Adrenal gland (tissue), 5 donors: ENCODE measurements at regions not wholly inside any gene's neighbourhood (a gene's known extent, or its start where the extent isn't known, plus 50 kb on each side); places are given as distances from the start of the nearest gene placed in this dataset.

Experiments
- POLR2A ChIP-seq, 2 donors: fragments of 450-650 bp; IDR thresholded peaks; one replicate each; pipeline ENCODE4 v1.6.1; 2017; ENCODE audit warnings: antibody characterized with exemption in 2 of 2, mild to moderate bottlenecking in 2 of 2, moderate library complexity in 1 of 2
- TF ChIP-seq, protein P1 (sequence below), 6 experiments: fragments of 450-650 bp in 4 of 6; fragments of 200-600 bp in 2 of 6; sonication (generic) in 1 of 6; IDR thresholded peaks; 1 replicate in 5 of 6; 2 replicates in 1 of 6; pipeline versions ENCODE4 v1.5.1 to v1.8.0; 2016 to 2021; ENCODE audit warnings: antibody characterized with exemption in 6 of 6, mild to moderate bottlenecking in 2 of 6, moderate library complexity in 1 of 6
- donor health status: DM: no; HTN: no; CAD: no.

DNA sequence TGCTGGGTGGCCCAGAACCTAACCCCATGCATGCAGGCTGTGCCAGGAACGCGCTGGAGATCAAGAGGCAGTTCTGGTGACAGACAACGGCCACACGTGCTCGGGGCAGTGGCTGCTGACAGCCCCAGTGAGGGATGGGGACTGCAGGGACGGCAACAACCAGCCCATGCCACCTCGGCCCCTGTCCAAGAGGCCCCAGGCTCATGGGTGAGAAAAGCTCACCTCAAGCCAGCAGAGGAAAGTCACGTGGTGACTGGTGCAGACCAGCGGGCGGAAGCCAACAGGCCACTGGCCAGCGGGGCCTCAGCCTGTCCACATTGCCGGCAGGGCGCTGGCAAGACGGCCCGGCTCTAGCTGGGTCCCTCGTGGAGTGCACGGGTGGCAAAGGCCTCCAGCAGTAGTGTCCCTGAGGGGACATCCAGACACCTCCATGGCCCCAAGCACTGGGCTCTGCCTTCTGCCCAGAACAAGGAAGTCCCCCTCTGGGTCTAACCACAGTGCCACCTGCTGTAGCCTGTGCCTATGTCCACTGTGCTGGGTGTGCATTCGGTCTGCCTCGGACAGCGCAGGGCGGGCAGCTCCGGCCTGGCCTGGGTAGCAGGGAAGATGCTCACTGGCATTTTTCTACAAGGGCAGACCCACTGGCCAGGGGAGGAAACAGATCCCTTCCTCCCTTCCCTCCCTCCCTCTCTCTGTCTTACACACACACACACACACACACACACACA lies 134.1 kb downstream of the NCOR2 start:
- TF ChIP-seq, protein P1, sequence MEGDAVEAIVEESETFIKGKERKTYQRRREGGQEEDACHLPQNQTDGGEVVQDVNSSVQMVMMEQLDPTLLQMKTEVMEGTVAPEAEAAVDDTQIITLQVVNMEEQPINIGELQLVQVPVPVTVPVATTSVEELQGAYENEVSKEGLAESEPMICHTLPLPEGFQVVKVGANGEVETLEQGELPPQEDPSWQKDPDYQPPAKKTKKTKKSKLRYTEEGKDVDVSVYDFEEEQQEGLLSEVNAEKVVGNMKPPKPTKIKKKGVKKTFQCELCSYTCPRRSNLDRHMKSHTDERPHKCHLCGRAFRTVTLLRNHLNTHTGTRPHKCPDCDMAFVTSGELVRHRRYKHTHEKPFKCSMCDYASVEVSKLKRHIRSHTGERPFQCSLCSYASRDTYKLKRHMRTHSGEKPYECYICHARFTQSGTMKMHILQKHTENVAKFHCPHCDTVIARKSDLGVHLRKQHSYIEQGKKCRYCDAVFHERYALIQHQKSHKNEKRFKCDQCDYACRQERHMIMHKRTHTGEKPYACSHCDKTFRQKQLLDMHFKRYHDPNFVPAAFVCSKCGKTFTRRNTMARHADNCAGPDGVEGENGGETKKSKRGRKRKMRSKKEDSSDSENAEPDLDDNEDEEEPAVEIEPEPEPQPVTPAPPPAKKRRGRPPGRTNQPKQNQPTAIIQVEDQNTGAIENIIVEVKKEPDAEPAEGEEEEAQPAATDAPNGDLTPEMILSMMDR (IDR thresholded peaks at IDR 0.05) = no peak
- TF ChIP-seq POLR2A (IDR thresholded peaks at IDR 0.05) = no peak
